ENCODE measurements at regions not wholly inside any gene's neighbourhood (a gene's known extent, or its start where the extent isn't known, plus 50 kb on each side); places are given as distances from the start of the nearest gene placed in this dataset.

- no peak for TF ChIP-seq CTCF (IDR thresholded peaks at IDR 0.05; ENCODE audit: borderline replicate concordance)
- Histone ChIP-seq H3K27me3 (ENCODE audit: low read depth) (no peaks in the 10 kb centered on the region), H3K4me3 (no peak overlapping the region), H3K27ac (replicated peaks) (no peak overlapping the region), H3K36me3 (no peaks in the 10 kb centered on the region), H3K9me3 (replicated peaks) (no peaks in the 10 kb centered on the region), H3K4me1 (no peaks in the 10 kb centered on the region)
- intact Hi-C loops (cut with micrococcal nuclease): loop anchor here (10.0 kb wide), 1 partner anchor 63 kb away; no protein-coding TSS in a partner anchor
- DNase-seq: no peak
These were observed 1007.1 kb upstream of the ACO1 start for GRCh38 chr9:31377358-31377757.

- Histone ChIP-seq H3K27ac (replicated peaks) (no peak overlapping the region), H3K9me3 (replicated peaks) (no peaks in the 10 kb centered on the region), H3K4me3 (no peak overlapping the region), H3K27me3 (ENCODE audit: low read depth) (no peaks in the 10 kb centered on the region), H3K36me3 (no peaks in the 10 kb centered on the region), H3K4me1 (peaks cover 6% of the 10 kb centered on the region)
- no peak for TF ChIP-seq CTCF (IDR thresholded peaks at IDR 0.05; ENCODE audit: borderline replicate concordance)
- no peak for DNase-seq
- intact Hi-C loops (cut with micrococcal nuclease): no loop called here
These were observed 995.8 kb upstream of the ACO1 start for GRCh38 chr9:31388660-31389059.

- intact Hi-C loops (cut with micrococcal nuclease): no loop called here
- no peaks in the 10 kb centered on the region for H3K36me3 ChIP-seq
- H3K4me1 ChIP-seq: peaks cover 10% of the 10 kb centered on the region
- TF ChIP-seq CTCF (IDR thresholded peaks at IDR 0.05; ENCODE audit: borderline replicate concordance): no peak
- H3K27me3 ChIP-seq (ENCODE audit: low read depth): no peaks in the 10 kb centered on the region
- H3K4me3 ChIP-seq: no peak overlapping the region
- DNase-seq: no peak
- H3K27ac ChIP-seq (replicated peaks): no peak overlapping the region
- H3K9me3 ChIP-seq (replicated peaks): no peaks in the 10 kb centered on the region
These were observed 995.4 kb upstream of the ACO1 start for GRCh38 chr9:31389075-31389474.

GRCh38 chr9:31390403-31391025 lies 993.9 kb upstream of the ACO1 start:
- intact Hi-C loops (cut with micrococcal nuclease): no loop called here
- no peaks in the 10 kb centered on the region for H3K36me3 ChIP-seq
- DNase-seq: no peak
- H3K9me3 ChIP-seq (replicated peaks): no peaks in the 10 kb centered on the region
- H3K4me1 ChIP-seq: peaks cover 15% of the 10 kb centered on the region
- no peak overlapping the region for H3K4me3 ChIP-seq
- H3K27me3 ChIP-seq (ENCODE audit: low read depth): no peaks in the 10 kb centered on the region
- TF ChIP-seq CTCF (IDR thresholded peaks at IDR 0.05; ENCODE audit: borderline replicate concordance): no peak
- no peak overlapping the region for H3K27ac ChIP-seq (replicated peaks)

GRCh38 chr9:31393240-31393639 lies 991.2 kb upstream of the ACO1 start:
- H3K27me3 ChIP-seq (ENCODE audit: low read depth): no peaks in the 10 kb centered on the region
- no peaks in the 10 kb centered on the region for H3K36me3 ChIP-seq
- TF ChIP-seq CTCF (IDR thresholded peaks at IDR 0.05; ENCODE audit: borderline replicate concordance): no peak
- peaks cover 15% of the 10 kb centered on the region for H3K4me1 ChIP-seq
- intact Hi-C loops (cut with micrococcal nuclease): no loop called here
- no peak overlapping the region for H3K27ac ChIP-seq (replicated peaks)
- DNase-seq: no peak
- H3K9me3 ChIP-seq (replicated peaks): no peaks in the 10 kb centered on the region
- H3K4me3 ChIP-seq: no peak overlapping the region

All from left ventricle myocardium inferior (tissue), 1 donor.